ENCODE measurements at regions not wholly inside any gene's neighbourhood (a gene's known extent, or its start where the extent isn't known, plus 50 kb on each side); places are given as distances from the start of the nearest gene placed in this dataset.
"Not testable (repeated sequence)": the region's sequence is repeated elsewhere in the genome, so short reads cannot be mapped to it uniquely, and the experiment has no call there.

GRCh38 chr10:47673128-47673527 lies 90.3 kb downstream of the SYT15B start:
- H3K4me1 ChIP-seq; H3K36me3 ChIP-seq; DNase-seq; H3K9me3 ChIP-seq; H3K4me3 ChIP-seq; intact Hi-C loops (cut with DNase I); H3K27me3 ChIP-seq; H3K27ac ChIP-seq: not testable (repeated sequence)
- no CpG with 5 or more reads among the region's 1 CpG for WGBS, 2 donors

DNA sequence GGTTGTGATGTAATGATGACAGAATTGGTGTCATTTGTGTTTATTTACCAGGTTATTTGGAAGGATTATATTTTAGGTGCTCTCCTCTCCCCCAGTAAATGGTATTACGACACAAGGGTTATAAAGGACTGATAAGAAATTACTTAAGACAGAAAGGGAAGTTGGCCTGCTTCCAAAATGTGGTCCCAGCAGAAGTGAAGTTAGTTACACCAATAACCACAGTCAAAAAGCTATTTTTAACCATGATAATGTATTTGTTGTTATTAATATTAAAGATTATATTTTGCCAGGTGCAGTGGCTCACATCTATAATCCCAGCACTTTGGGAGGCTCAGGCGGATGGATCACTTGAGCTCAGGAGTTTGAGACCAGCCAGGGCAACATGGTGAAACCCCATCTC lies 92.5 kb downstream of the SYT15B start:
- intact Hi-C loops (cut with DNase I); H3K27me3 ChIP-seq; DNase-seq; H3K27ac ChIP-seq; H3K9me3 ChIP-seq; H3K4me3 ChIP-seq; H3K4me1 ChIP-seq; H3K36me3 ChIP-seq: not testable (repeated sequence)
- 67 to 92% methylated on average over 1 of the region's 2 CpGs for WGBS, 2 donors

GRCh38 chr10:47661955-47662577 lies 101.3 kb downstream of the SYT15B start:
- H3K4me1 ChIP-seq; H3K4me3 ChIP-seq; intact Hi-C loops (cut with DNase I); H3K27ac ChIP-seq; H3K9me3 ChIP-seq; H3K27me3 ChIP-seq; DNase-seq; H3K36me3 ChIP-seq: not testable (repeated sequence)
- 80 to 92% methylated on average over 3 of the region's 8 CpGs for WGBS, 2 donors

GRCh38 chr10:47656732-47657131 lies 106.7 kb downstream of the SYT15B start:
- no CpG with 5 or more reads among the region's 2 CpGs for WGBS, 2 donors
- not testable (repeated sequence) for DNase-seq, H3K4me3 ChIP-seq

DNA sequence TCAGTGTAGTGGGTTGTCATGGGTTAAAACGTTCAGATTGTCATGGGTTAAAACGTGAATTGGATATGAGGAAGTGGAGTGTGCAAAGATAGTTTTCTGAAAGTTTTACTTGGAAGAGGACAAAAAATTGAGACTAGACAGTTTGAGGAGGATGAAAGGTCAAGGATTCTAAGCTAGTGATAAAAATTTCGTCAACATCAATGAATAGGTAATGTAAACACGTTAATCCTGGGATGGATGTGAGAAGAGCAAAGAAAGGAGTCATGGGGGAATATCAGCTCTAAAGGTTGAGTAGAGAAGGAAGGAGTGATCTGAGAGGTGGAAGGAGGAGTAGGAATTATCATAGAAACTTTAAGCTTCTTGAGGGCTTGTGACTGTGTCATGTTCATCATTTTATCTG lies 109.2 kb downstream of the SYT15B start:
- H3K27ac ChIP-seq; DNase-seq; H3K36me3 ChIP-seq; H3K4me1 ChIP-seq; H3K4me3 ChIP-seq; H3K9me3 ChIP-seq; intact Hi-C loops (cut with DNase I); H3K27me3 ChIP-seq: not testable (repeated sequence)
- 34 to 67% methylated on average over 2 of the region's 4 CpGs for WGBS, 2 donors

More at GRCh38 chr10:47656732-47657131, 106.7 kb downstream of the SYT15B start:
- H3K4me1 ChIP-seq; H3K27me3 ChIP-seq; H3K9me3 ChIP-seq; H3K27ac ChIP-seq; intact Hi-C loops (cut with DNase I); H3K36me3 ChIP-seq: not testable (repeated sequence)

DNA sequence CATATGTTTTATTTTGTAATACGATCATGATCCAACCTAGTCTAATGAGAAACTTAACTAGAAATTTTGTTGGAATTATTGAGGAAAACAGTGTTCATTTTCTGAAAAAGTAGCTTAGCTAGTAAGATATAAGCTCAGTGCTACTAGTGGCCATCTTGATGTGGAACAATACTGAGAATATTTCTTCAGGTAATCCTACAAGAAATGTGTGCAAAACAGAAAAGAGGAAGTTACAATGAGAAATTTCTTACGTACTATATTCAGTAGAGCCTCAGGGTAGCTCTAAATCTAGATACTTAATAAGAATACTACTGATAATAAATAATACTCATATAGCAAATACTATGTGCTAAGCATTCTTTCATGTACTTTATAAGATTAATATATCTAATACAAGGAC lies 114.8 kb downstream of the SYT15B start:
- H3K9me3 ChIP-seq; H3K36me3 ChIP-seq; DNase-seq; H3K27me3 ChIP-seq; H3K27ac ChIP-seq; H3K4me3 ChIP-seq; H3K4me1 ChIP-seq; intact Hi-C loops (cut with DNase I): not testable (repeated sequence)
- whole genome bisulfite sequencing, 2 donors: no CpG with 5 or more reads among the region's 2 CpGs

GRCh38 chr10:47647523-47648101 lies 115.8 kb downstream of the SYT15B start:
- intact Hi-C loops (cut with DNase I); H3K9me3 ChIP-seq; DNase-seq; H3K4me3 ChIP-seq; H3K27ac ChIP-seq; H3K4me1 ChIP-seq; H3K36me3 ChIP-seq; H3K27me3 ChIP-seq: not testable (repeated sequence)
- WGBS, 2 donors: 39 to 59% methylated on average over 3 of the region's 3 CpGs

- TF ChIP-seq, protein P1, sequence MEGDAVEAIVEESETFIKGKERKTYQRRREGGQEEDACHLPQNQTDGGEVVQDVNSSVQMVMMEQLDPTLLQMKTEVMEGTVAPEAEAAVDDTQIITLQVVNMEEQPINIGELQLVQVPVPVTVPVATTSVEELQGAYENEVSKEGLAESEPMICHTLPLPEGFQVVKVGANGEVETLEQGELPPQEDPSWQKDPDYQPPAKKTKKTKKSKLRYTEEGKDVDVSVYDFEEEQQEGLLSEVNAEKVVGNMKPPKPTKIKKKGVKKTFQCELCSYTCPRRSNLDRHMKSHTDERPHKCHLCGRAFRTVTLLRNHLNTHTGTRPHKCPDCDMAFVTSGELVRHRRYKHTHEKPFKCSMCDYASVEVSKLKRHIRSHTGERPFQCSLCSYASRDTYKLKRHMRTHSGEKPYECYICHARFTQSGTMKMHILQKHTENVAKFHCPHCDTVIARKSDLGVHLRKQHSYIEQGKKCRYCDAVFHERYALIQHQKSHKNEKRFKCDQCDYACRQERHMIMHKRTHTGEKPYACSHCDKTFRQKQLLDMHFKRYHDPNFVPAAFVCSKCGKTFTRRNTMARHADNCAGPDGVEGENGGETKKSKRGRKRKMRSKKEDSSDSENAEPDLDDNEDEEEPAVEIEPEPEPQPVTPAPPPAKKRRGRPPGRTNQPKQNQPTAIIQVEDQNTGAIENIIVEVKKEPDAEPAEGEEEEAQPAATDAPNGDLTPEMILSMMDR (IDR thresholded peaks at IDR 0.05): peak in 1 of 4 experiments; percentile 46
- H3K4me1 ChIP-seq; H3K27ac ChIP-seq; H3K36me3 ChIP-seq; intact Hi-C loops (cut with DNase I); DNase-seq; H3K9me3 ChIP-seq; H3K27me3 ChIP-seq; H3K4me3 ChIP-seq: not testable (repeated sequence)
- 0 to 3% methylated on average over 1 of the region's 2 CpGs for WGBS, 2 donors
These were observed 116.6 kb downstream of the SYT15B start for GRCh38 chr10:47646686-47647273.

GRCh38 chr10:47626975-47627374 lies 103.5 kb upstream of the AGAP9 start:
- intact Hi-C loops (cut with DNase I); H3K27me3 ChIP-seq; H3K4me1 ChIP-seq; DNase-seq; H3K4me3 ChIP-seq; H3K36me3 ChIP-seq; H3K27ac ChIP-seq; H3K9me3 ChIP-seq: not testable (repeated sequence)
- WGBS, 2 donors: no CpG with 5 or more reads among the region's 1 CpG

- H3K4me3 ChIP-seq; H3K27me3 ChIP-seq; H3K4me1 ChIP-seq; DNase-seq; H3K36me3 ChIP-seq; H3K9me3 ChIP-seq; intact Hi-C loops (cut with DNase I); H3K27ac ChIP-seq: not testable (repeated sequence)
- WGBS, 2 donors: 56 to 57% methylated on average over 2 of the region's 2 CpGs
These were observed 99.3 kb upstream of the AGAP9 start for GRCh38 chr10:47622719-47623118.

GRCh38 chr10:47619300-47620012 lies 96.0 kb upstream of the AGAP9 start:
- WGBS, 2 donors: 63 to 74% methylated on average over 2 of the region's 3 CpGs
- H3K4me1 ChIP-seq; intact Hi-C loops (cut with DNase I); H3K27me3 ChIP-seq; H3K27ac ChIP-seq; H3K4me3 ChIP-seq; DNase-seq; H3K9me3 ChIP-seq; H3K36me3 ChIP-seq: not testable (repeated sequence)

GRCh38 chr10:47609311-47609710 lies 85.9 kb upstream of the AGAP9 start:
- H3K4me3 ChIP-seq; H3K4me1 ChIP-seq; DNase-seq; H3K27me3 ChIP-seq; H3K27ac ChIP-seq; H3K9me3 ChIP-seq; H3K36me3 ChIP-seq; intact Hi-C loops (cut with DNase I): not testable (repeated sequence)
- WGBS, 2 donors: no CpG with 5 or more reads among the region's 3 CpGs

Measured in sigmoid colon (tissue), 6 donors.